SU-DHL-6 (cell line): ENCODE measurements at regions not wholly inside any gene's neighbourhood (a gene's known extent, or its start where the extent isn't known, plus 50 kb on each side); places are given as distances from the start of the nearest gene placed in this dataset.

Experiments used
- H2AFZ ChIP-seq: fragments of 200-600 bp; sonication (generic); 2 replicates; pipeline ENCODE4 v1.6.1; 2014; ENCODE audit warnings: low read depth, mild to moderate bottlenecking, moderate library complexity, mixed read lengths, antibody characterized with exemption, low read length; ENCODE audit not compliant: severe bottlenecking
- H3F3A ChIP-seq: fragments of 200-600 bp; shearing (Covaris generic); 2 replicates; pipeline ENCODE4 v1.6.0; 2016; ENCODE audit warnings: antibody characterized with exemption, mild to moderate bottlenecking; ENCODE audit not compliant: insufficient read depth
- H3K27ac ChIP-seq: fragments of 200-600 bp; sonication (generic); 2 replicates; pipeline ENCODE4 v1.5.1; 2016; ENCODE audit warnings: low read depth, mild to moderate bottlenecking, low read length, moderate library complexity, mixed read lengths
- H3K27me3 ChIP-seq: fragments of 200-600 bp; sonication (generic), shearing (Covaris generic); 2 replicates; pipeline ENCODE4 v1.6.0; 2014; ENCODE audit warnings: mild to moderate bottlenecking, low read length
- H3K36me3 ChIP-seq: fragments of 200-600 bp; sonication (generic); 2 replicates; pipeline ENCODE4 v1.6.1; 2014; ENCODE audit warnings: mild to moderate bottlenecking, low read length, mixed read lengths
- H3K4me2 ChIP-seq: fragments of 300-600, 200-600 bp; shearing (Covaris generic), sonication (generic); 2 replicates; pipeline ENCODE4 v1.6.0; 2014; ENCODE audit warnings: low read length, low read depth, mild to moderate bottlenecking; ENCODE audit not compliant: poor library complexity, severe bottlenecking
- H3K4me3 ChIP-seq: fragments of 200-600 bp; sonication (generic); 2 replicates; pipeline ENCODE4 v1.5.1; 2014; ENCODE audit warnings: antibody characterized with exemption, low read length, mild to moderate bottlenecking, mixed read lengths; ENCODE audit not compliant: insufficient read depth, poor library complexity, severe bottlenecking
- H3K79me2 ChIP-seq: fragments of 200-600 bp; sonication (generic); 2 replicates; pipeline ENCODE4 v1.6.1; 2014; ENCODE audit warnings: mild to moderate bottlenecking, low read length, moderate library complexity; ENCODE audit not compliant: insufficient read depth
- H3K9ac ChIP-seq: fragments of 200-600 bp; sonication (generic); 2 replicates; pipeline ENCODE4 v1.7.0; 2014; ENCODE audit warnings: mild to moderate bottlenecking, low read length
- H3K9me2 ChIP-seq: fragments of 200-600 bp; sonication (generic); replicated peaks from 2 replicates; pipeline ENCODE4 v1.6.1; 2014; ENCODE audit warnings: low read length; ENCODE audit not compliant: insufficient read depth
- H3K9me3 ChIP-seq: fragments of 200-600 bp; sonication (generic); 2 replicates; pipeline ENCODE4 v1.6.1; 2014; ENCODE audit warnings: low read length, mixed read lengths; ENCODE audit not compliant: insufficient read depth
- H4K20me1 ChIP-seq: fragments of 200-600 bp; sonication (generic); 2 replicates; pipeline ENCODE4 v1.6.1; 2014; ENCODE audit warnings: low read depth, mild to moderate bottlenecking, antibody characterized with exemption, low read length, moderate library complexity, mixed read lengths
- EZH2phosphoT487 ChIP-seq: fragments of 200-600 bp; sonication (generic), shearing (Covaris generic); conservative IDR thresholded peaks from 2 replicates; pipeline ENCODE4 v1.6.1; 2018; ENCODE audit warnings: mild to moderate bottlenecking, antibody characterized with exemption, low read length, moderate library complexity, mixed read lengths
- TF ChIP-seq, protein P1 (sequence below): fragments of 200-600 bp; sonication (generic); IDR thresholded peaks from one replicate; pipeline ENCODE4 v1.5.1; 2017; ENCODE audit warnings: antibody characterized with exemption, mild to moderate bottlenecking, low read length, moderate library complexity; ENCODE audit not compliant: insufficient read depth, poor library complexity, severe bottlenecking

GRCh38 chr3:177594096-177594495 is 396.8 kb upstream of the TBL1XR1 start:
- H3K27ac ChIP-seq: no peak overlapping the region
- H4K20me1 ChIP-seq: no peaks in the 10 kb centered on the region
- no peak overlapping the region for H2AFZ ChIP-seq
- H3K9me3 ChIP-seq: no peaks in the 10 kb centered on the region
- TF ChIP-seq, protein P1, sequence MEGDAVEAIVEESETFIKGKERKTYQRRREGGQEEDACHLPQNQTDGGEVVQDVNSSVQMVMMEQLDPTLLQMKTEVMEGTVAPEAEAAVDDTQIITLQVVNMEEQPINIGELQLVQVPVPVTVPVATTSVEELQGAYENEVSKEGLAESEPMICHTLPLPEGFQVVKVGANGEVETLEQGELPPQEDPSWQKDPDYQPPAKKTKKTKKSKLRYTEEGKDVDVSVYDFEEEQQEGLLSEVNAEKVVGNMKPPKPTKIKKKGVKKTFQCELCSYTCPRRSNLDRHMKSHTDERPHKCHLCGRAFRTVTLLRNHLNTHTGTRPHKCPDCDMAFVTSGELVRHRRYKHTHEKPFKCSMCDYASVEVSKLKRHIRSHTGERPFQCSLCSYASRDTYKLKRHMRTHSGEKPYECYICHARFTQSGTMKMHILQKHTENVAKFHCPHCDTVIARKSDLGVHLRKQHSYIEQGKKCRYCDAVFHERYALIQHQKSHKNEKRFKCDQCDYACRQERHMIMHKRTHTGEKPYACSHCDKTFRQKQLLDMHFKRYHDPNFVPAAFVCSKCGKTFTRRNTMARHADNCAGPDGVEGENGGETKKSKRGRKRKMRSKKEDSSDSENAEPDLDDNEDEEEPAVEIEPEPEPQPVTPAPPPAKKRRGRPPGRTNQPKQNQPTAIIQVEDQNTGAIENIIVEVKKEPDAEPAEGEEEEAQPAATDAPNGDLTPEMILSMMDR: no peak
- no peak for TF ChIP-seq EZH2phosphoT487
- H3K4me2 ChIP-seq: no peak overlapping the region
- no peak overlapping the region for H3K4me3 ChIP-seq
- no peaks in the 10 kb centered on the region for H3K79me2 ChIP-seq
- H3K36me3 ChIP-seq: no peaks in the 10 kb centered on the region
- no peaks in the 10 kb centered on the region for H3F3A ChIP-seq
- no peak overlapping the region for H3K9ac ChIP-seq
- H3K27me3 ChIP-seq: no peaks in the 10 kb centered on the region
- H3K9me2 ChIP-seq: no peaks in the 10 kb centered on the region

GRCh38 chr3:177595530-177596188 is 398.4 kb upstream of the TBL1XR1 start:
- Histone ChIP-seq H3K36me3 (no peaks in the 10 kb centered on the region), H2AFZ (no peak overlapping the region), H3F3A (no peaks in the 10 kb centered on the region), H3K27ac (no peak overlapping the region), H3K79me2 (no peaks in the 10 kb centered on the region), H3K9me3 (no peaks in the 10 kb centered on the region), H3K4me3 (no peak overlapping the region), H3K9ac (no peak overlapping the region), H3K27me3 (no peaks in the 10 kb centered on the region), H3K9me2 (no peaks in the 10 kb centered on the region), H3K4me2 (no peak overlapping the region), H4K20me1 (no peaks in the 10 kb centered on the region)
- TF ChIP-seq, protein P1: no peak
- no peak for TF ChIP-seq EZH2phosphoT487

DNA sequence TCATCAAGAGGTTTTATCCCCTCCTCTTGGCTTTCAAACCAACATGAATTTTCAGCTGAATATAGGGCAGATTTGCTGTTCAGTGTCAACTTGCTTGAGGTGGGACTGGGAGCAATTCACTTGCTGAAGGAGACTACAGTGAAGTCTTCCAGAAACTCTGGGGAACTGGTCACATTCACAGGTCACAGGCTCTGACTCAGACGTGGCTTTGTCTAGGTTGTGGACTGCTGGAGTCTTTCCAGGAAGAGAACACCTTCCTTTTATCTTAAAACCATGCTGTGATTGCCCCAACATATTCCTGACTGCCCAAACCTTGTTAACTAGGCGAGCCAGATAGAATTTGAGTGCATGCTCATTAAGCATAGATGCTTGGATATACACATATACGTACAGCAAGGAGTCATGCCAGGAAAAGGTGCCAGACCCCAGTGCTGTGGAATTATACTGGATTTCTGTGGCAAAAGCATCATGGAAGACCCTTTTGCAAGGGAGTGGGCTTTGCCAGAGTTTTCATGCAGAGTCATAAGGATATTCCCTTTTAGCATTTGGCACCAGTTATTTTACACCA is 399.1 kb upstream of the TBL1XR1 start:
- H3K9ac ChIP-seq: no peak overlapping the region
- H2AFZ ChIP-seq: no peak overlapping the region
- no peaks in the 10 kb centered on the region for H3K9me2 ChIP-seq
- H3K79me2 ChIP-seq: no peaks in the 10 kb centered on the region
- H3K9me3 ChIP-seq: no peaks in the 10 kb centered on the region
- TF ChIP-seq EZH2phosphoT487: no peak
- TF ChIP-seq, protein P1: no peak
- no peak overlapping the region for H3K4me2 ChIP-seq
- H4K20me1 ChIP-seq: no peaks in the 10 kb centered on the region
- no peak overlapping the region for H3K27ac ChIP-seq
- no peaks in the 10 kb centered on the region for H3K27me3 ChIP-seq
- H3K36me3 ChIP-seq: no peaks in the 10 kb centered on the region
- no peak overlapping the region for H3K4me3 ChIP-seq
- H3F3A ChIP-seq: no peaks in the 10 kb centered on the region
